CD8-positive, alpha-beta memory T cell (primary cell): ENCODE measurements at regions not wholly inside any gene's neighbourhood (a gene's known extent, or its start where the extent isn't known, plus 50 kb on each side); places are given as distances from the start of the nearest gene placed in this dataset.
"Not testable (repeated sequence)": the region's sequence is repeated elsewhere in the genome, so short reads cannot be mapped to it uniquely, and the experiment has no call there.

Experiments
- CTCF ChIA-PET: fragments of 350-600 bp; sonication (Branson Sonifier 250); formaldehyde crosslinking; loops from one replicate; lab custom pipeline; 2021; ENCODE audit warnings: antibody characterized with exemption; lab: Charles Lee
- POLR2A ChIA-PET: fragments of 350-600 bp; sonication (Branson Sonifier 250); formaldehyde crosslinking; loops from one replicate; lab custom pipeline; 2021; ENCODE audit warnings: antibody characterized with exemption; lab: Charles Lee
- DNase-seq, 5 donors: peaks; one replicate each; pipeline versions ENCODE4 v3.0.0 to v3.0.0-alpha.2; 2020 to 2022; ENCODE audit warnings: mixed read lengths in 1 of 5
- H3K27ac ChIP-seq: one replicate; pipeline ENCODE4 v1.7.0; 2013; ENCODE audit warnings: low read depth, mild to moderate bottlenecking, low read length, moderate library complexity
- H3K27me3 ChIP-seq: 2 replicates; pipeline ENCODE4 v1.7.0; 2013; ENCODE audit warnings: low read length, mild to moderate bottlenecking; ENCODE audit not compliant: insufficient read depth, poor library complexity, severe bottlenecking
- H3K36me3 ChIP-seq: 2 replicates; pipeline ENCODE4 v1.7.0; 2013; ENCODE audit warnings: mild to moderate bottlenecking, low read length, moderate library complexity; ENCODE audit not compliant: insufficient read depth
- H3K4me1 ChIP-seq: 2 replicates; pipeline ENCODE4 v1.7.0; 2013; ENCODE audit warnings: mild to moderate bottlenecking, low read length, moderate library complexity; ENCODE audit not compliant: insufficient read depth
- H3K4me3 ChIP-seq: 2 replicates; pipeline ENCODE4 v1.7.0; 2013; ENCODE audit warnings: mild to moderate bottlenecking, low read length
- H3K9me3 ChIP-seq: 2 replicates; pipeline ENCODE4 v1.7.0; 2013; ENCODE audit warnings: mild to moderate bottlenecking, low read length
- H3K27ac Mint-ChIP-seq, 8 donors: one replicate each; pipeline ENCODE4 v1.8.0; 2020 to 2021; ENCODE audit warnings: mixed read lengths in 8 of 8, mild to moderate bottlenecking in 6 of 8, inconsistent platforms in 3 of 8, moderate library complexity in 3 of 8
- H3K27me3 Mint-ChIP-seq, 2 donors: one replicate each; pipeline ENCODE4 v1.8.0; 2020 to 2021; ENCODE audit warnings: mixed read lengths in 2 of 2, mild to moderate bottlenecking in 1 of 2, moderate library complexity in 1 of 2
- H3K36me3 Mint-ChIP-seq, 3 donors: one replicate each; pipeline ENCODE4 v1.8.0; 2020 to 2021; ENCODE audit warnings: mixed read lengths in 3 of 3, inconsistent platforms in 1 of 3, mild to moderate bottlenecking in 1 of 3
- H3K4me1 Mint-ChIP-seq, 3 donors: one replicate each; pipeline ENCODE4 v1.8.0; 2020 to 2021; ENCODE audit warnings: mixed read lengths in 3 of 3, inconsistent platforms in 1 of 3, mild to moderate bottlenecking in 1 of 3
- H3K4me3 Mint-ChIP-seq, 7 donors: one replicate each; pipeline ENCODE4 v1.8.0; 2020 to 2021; ENCODE audit warnings: mixed read lengths in 7 of 7, mild to moderate bottlenecking in 6 of 7, moderate library complexity in 4 of 7, inconsistent platforms in 2 of 7
- H3K9me3 Mint-ChIP-seq, 5 donors: one replicate each; pipeline ENCODE4 v1.8.0; 2020 to 2022; ENCODE audit warnings: mixed read lengths in 5 of 5, mild to moderate bottlenecking in 3 of 5, moderate library complexity in 2 of 5, inconsistent platforms in 1 of 5

DNA sequence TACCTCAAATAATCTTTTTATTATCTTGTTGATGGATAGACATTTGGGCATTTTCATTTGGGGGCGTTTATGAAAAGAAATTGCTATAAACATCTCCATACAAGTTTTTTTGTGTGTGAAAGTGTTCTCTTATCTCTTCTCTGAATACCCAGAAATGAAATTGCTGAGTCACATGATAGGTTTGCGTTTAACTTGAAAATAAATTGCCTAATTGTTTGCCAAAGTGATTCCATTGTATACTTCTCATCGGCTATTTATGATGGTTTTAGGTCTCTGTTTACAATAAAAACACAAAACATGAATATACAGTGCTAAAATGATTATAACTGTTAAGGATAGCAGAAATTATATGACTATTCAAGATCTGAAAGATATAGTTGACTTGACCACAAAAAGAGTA lies 361.7 kb downstream of the TAF11L14 start:
- no peaks in the 10 kb centered on the region for H3K36me3 Mint-ChIP-seq
- CTCF ChIA-PET: no interaction called here
- no peak overlapping the region for H3K4me3 Mint-ChIP-seq
- Histone ChIP-seq H3K4me1 (no peaks in the 10 kb centered on the region), H3K27ac (no peak overlapping the region), H3K4me3 (no peak overlapping the region), H3K36me3 (no peaks in the 10 kb centered on the region), H3K27me3 (no peaks in the 10 kb centered on the region), H3K9me3 (no peaks in the 10 kb centered on the region)
- DNase-seq: no peak
- H3K27me3 Mint-ChIP-seq: no peaks in the 10 kb centered on the region
- H3K9me3 Mint-ChIP-seq: peaks cover 4 to 27% (median 6%) of the 10 kb centered on the region in 5 donors
- H3K4me1 Mint-ChIP-seq: no peaks in the 10 kb centered on the region
- H3K27ac Mint-ChIP-seq: no peak overlapping the region
- POLR2A ChIA-PET: no interaction called here

DNA sequence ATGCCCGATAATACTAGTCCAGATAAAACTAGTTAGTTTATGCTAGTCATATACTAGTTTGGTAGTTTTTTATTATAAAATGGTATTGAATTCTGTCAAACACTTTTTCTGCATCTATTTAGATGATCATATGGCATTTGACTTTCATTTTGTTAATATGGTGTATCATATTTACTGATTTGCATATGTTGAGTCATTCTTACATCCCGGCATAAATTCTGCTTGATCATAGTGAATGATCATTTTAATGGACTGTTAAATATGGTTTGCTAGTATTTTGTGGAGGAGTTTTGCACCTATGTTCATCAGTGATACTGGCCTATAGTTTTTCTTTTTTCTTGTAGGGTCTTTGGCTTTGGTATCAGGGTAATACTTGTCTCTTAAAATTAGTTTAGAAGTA lies 365.6 kb downstream of the TAF11L14 start:
- no peaks in the 10 kb centered on the region for H3K4me1 Mint-ChIP-seq
- H3K36me3 Mint-ChIP-seq: no peaks in the 10 kb centered on the region
- H3K4me3 Mint-ChIP-seq: no peak overlapping the region
- H3K9me3 Mint-ChIP-seq: peaks cover 3 to 35% (median 10%) of the 10 kb centered on the region in 5 donors
- Histone ChIP-seq H3K9me3 (no peaks in the 10 kb centered on the region), H3K27me3 (no peaks in the 10 kb centered on the region), H3K4me3 (no peak overlapping the region), H3K36me3 (no peaks in the 10 kb centered on the region), H3K4me1 (no peaks in the 10 kb centered on the region), H3K27ac (no peak overlapping the region)
- ChIA-PET POLR2A (no interaction called here), CTCF (no interaction called here)
- DNase-seq: no peak
- no peak overlapping the region for H3K27ac Mint-ChIP-seq
- no peaks in the 10 kb centered on the region for H3K27me3 Mint-ChIP-seq

DNA sequence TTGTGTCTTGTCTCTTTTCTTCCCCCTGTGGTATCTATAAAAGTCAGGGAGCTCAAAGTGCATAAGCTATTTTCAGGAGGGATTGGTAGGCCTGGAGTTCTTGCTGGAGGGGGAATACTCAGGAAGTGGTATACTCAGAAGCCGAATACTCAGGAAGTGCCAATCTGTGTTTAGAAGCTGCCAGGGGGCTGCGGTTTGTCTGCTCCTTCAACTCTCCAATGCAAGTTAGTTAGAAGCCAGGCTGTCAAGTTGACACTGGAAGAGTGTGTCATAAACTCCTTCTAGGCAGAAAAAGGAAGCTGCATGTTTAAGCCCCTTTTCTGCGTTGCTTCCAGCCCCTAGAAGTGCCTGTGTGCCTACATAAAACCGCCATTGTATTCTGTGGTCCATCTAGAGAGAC lies 366.5 kb downstream of the TAF11L14 start:
- Mint-ChIP-seq H3K36me3 (no peaks in the 10 kb centered on the region), H3K27ac (no peak overlapping the region), H3K4me3 (no peak overlapping the region), H3K27me3 (no peaks in the 10 kb centered on the region), H3K4me1 (no peaks in the 10 kb centered on the region), H3K9me3 (peaks cover 6 to 35% (median 15%) of the 10 kb centered on the region in 5 donors)
- ChIA-PET CTCF (no interaction called here), POLR2A (no interaction called here)
- Histone ChIP-seq H3K36me3 (no peaks in the 10 kb centered on the region), H3K4me3 (no peak overlapping the region), H3K4me1 (no peaks in the 10 kb centered on the region), H3K9me3 (no peaks in the 10 kb centered on the region), H3K27me3 (no peaks in the 10 kb centered on the region), H3K27ac (no peak overlapping the region)
- no peak for DNase-seq

DNA sequence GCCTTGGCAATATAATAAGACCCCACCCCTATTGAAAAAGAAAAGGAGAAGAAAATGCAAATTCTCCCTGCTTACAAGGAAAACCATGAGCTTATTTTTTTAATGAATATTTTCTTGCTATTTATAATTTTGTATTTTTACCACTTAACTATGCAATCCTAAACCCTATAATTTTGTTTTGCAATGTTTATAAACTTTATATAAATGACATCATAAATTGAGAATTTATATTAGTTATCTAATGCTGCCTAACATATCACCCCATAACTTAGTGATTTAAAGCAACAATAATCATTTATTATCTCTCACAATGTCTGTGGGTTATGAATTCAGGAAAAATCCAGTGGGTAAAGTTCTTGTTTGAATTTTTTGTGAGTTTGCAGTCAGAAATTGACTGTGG lies 369.1 kb downstream of the TAF11L14 start:
- Mint-ChIP-seq H3K4me1 (no peaks in the 10 kb centered on the region), H3K27ac (no peak overlapping the region), H3K36me3 (no peaks in the 10 kb centered on the region), H3K9me3 (peaks cover 8 to 38% (median 15%) of the 10 kb centered on the region in 5 donors), H3K4me3 (no peak overlapping the region), H3K27me3 (no peaks in the 10 kb centered on the region)
- POLR2A ChIA-PET: no interaction called here
- no peak for DNase-seq
- Histone ChIP-seq H3K27ac (no peak overlapping the region), H3K36me3 (no peaks in the 10 kb centered on the region), H3K27me3 (no peaks in the 10 kb centered on the region), H3K4me3 (no peak overlapping the region), H3K9me3 (no peaks in the 10 kb centered on the region), H3K4me1 (no peaks in the 10 kb centered on the region)
- CTCF ChIA-PET: no interaction called here

DNA sequence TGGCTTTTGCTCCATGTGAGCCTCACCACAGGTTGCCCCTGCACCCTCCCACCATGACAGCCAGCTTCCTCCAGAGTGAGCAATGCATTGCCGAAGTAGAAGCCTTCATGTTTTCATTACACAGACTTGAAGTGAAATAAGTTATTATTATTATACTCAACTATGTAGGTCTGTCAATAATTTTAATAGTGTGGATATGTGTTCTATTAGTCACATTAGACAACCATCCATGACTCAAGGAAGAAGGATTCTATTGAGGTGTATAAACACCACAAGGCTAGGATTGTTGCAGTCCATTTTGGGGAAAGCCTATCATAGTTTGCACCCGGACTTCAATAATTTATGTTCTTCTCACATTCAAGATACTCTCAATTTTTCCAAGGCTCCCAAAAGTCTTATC lies 369.5 kb downstream of the TAF11L14 start:
- Histone ChIP-seq H3K36me3 (no peaks in the 10 kb centered on the region), H3K27me3 (no peaks in the 10 kb centered on the region), H3K4me3 (no peak overlapping the region), H3K27ac (no peak overlapping the region), H3K4me1 (no peaks in the 10 kb centered on the region), H3K9me3 (no peaks in the 10 kb centered on the region)
- Mint-ChIP-seq H3K4me1 (no peaks in the 10 kb centered on the region), H3K9me3 (peaks cover 6 to 36% (median 15%) of the 10 kb centered on the region in 5 donors), H3K27me3 (no peaks in the 10 kb centered on the region), H3K27ac (no peak overlapping the region), H3K4me3 (no peak overlapping the region), H3K36me3 (no peaks in the 10 kb centered on the region)
- no peak for DNase-seq
- POLR2A ChIA-PET: no interaction called here
- CTCF ChIA-PET: no interaction called here

DNA sequence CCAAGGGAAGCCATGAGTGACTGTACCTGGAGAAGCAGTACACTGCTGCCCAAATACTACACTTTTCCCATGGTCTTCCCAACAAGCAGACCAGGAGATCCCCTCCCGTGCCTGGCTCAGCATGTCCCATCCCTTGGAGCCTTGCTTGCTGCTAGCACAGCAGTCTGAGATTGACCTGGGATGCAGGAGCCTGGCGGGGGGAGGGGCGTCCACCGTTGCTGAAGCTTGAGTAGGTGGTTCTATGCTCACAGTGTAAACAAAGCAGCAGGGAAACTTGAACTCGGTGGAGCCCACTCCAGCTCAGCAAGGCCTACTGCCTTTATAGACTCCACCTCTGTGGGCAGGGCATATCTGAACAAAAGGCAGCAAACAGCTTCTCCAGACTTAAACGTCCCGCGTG lies 372.0 kb downstream of the TAF11L14 start:
- peaks cover 2 to 31% (median 15%) of the 10 kb centered on the region in 5 donors for H3K9me3 Mint-ChIP-seq
- H3K4me3 Mint-ChIP-seq, H3K27me3 ChIP-seq, DNase-seq, H3K27ac ChIP-seq, H3K27me3 Mint-ChIP-seq, H3K27ac Mint-ChIP-seq, H3K36me3 ChIP-seq, H3K4me1 Mint-ChIP-seq, POLR2A ChIA-PET, H3K9me3 ChIP-seq, H3K4me1 ChIP-seq, H3K4me3 ChIP-seq, H3K36me3 Mint-ChIP-seq, CTCF ChIA-PET: not testable (repeated sequence)

DNA sequence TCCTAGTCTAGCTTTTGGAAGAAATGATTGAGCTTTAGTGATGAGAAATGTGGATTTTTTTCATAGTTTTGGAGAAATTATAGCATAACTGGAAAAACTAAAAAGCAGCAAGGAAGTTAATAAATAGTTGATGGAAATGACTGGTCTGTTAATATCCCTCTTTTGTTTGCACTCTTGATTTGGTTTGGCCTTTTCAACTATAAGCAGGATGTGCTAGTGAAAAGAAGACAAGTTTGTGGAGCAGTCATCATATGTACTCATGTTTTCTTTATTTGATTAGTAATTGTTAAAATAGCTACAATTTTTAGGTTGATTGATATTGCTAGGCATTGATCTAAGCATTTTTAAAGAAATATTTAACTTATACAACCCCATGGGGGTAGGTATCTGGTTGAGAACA lies 374.7 kb downstream of the TAF11L14 start:
- POLR2A ChIA-PET: no interaction called here
- no peak overlapping the region for H3K27ac Mint-ChIP-seq

DNA sequence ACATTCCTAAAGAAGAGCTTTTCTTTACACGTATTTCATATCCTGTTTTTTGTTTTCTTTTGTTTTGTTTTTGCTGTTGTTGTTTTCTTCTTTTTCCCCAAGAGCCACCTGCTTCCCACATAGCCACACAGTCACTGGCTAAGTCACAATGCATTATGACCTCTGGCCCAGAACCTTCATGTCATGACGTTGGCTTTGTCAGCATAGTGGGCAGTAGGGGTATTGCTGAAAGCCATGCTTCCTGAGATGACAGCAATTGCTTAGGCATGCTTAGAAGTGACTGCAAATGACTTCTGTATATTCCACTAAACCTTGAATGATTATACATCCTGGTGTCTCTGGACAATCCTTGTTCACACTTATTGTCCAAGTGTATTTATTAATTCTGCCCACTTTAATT lies 375.8 kb downstream of the TAF11L14 start:
- Mint-ChIP-seq H3K4me1 (no peaks in the 10 kb centered on the region), H3K36me3 (no peaks in the 10 kb centered on the region), H3K27me3 (no peaks in the 10 kb centered on the region), H3K9me3 (peaks cover 2 to 26% (median 9%) of the 10 kb centered on the region in 5 donors), H3K4me3 (no peak overlapping the region), H3K27ac (no peak overlapping the region)
- H3K27ac ChIP-seq: no peak overlapping the region
- no peaks in the 10 kb centered on the region for H3K9me3 ChIP-seq
- H3K4me3 ChIP-seq: no peak overlapping the region
- POLR2A ChIA-PET: no interaction called here
- H3K27me3 ChIP-seq: no peaks in the 10 kb centered on the region
- no peaks in the 10 kb centered on the region for H3K36me3 ChIP-seq
- no peak for DNase-seq
- CTCF ChIA-PET: no interaction called here
- no peaks in the 10 kb centered on the region for H3K4me1 ChIP-seq

More for the DNA sequence above, 374.7 kb downstream of the TAF11L14 start:
- no peak for DNase-seq
- H3K9me3 Mint-ChIP-seq: peaks cover 2 to 34% (median 10%) of the 10 kb centered on the region in 5 donors
- H3K27ac ChIP-seq: no peak overlapping the region
- no peak overlapping the region for H3K4me3 Mint-ChIP-seq
- no peaks in the 10 kb centered on the region for H3K4me1 ChIP-seq
- no peaks in the 10 kb centered on the region for H3K27me3 Mint-ChIP-seq
- H3K9me3 ChIP-seq: no peaks in the 10 kb centered on the region
- no peak overlapping the region for H3K4me3 ChIP-seq
- H3K36me3 Mint-ChIP-seq: no peaks in the 10 kb centered on the region
- CTCF ChIA-PET: no interaction called here
- no peaks in the 10 kb centered on the region for H3K27me3 ChIP-seq
- H3K4me1 Mint-ChIP-seq: no peaks in the 10 kb centered on the region
- H3K36me3 ChIP-seq: no peaks in the 10 kb centered on the region

DNA sequence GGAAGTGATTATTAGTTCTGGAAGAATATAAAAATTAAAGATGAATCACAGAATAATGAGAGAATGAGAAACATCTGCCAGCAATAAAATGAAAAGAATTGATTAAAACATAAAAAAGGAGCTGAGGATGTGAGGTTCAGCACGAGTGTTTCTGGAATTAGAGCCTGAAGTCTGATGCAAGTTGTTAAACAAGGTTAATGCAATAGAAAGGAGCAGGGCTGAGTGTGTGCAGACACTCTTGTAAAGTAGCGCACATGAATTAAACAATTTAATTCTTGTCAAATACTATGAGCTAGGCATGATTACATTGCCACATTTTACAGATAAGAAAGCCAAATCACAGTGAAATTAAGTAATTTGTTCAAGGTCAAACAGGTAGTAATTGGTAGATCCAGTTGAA lies 384.2 kb downstream of the TAF11L14 start:
- DNase-seq: no peak
- no peaks in the 10 kb centered on the region for H3K27me3 ChIP-seq
- POLR2A ChIA-PET: no interaction called here
- H3K36me3 ChIP-seq: no peaks in the 10 kb centered on the region
- no peaks in the 10 kb centered on the region for H3K4me1 ChIP-seq
- Mint-ChIP-seq H3K36me3 (no peaks in the 10 kb centered on the region), H3K27ac (no peak overlapping the region), H3K4me3 (no peak overlapping the region), H3K27me3 (no peaks in the 10 kb centered on the region), H3K4me1 (no peaks in the 10 kb centered on the region), H3K9me3 (peaks cover 7 to 33% (median 12%) of the 10 kb centered on the region in 5 donors)
- no peak overlapping the region for H3K27ac ChIP-seq
- CTCF ChIA-PET: no interaction called here
- H3K9me3 ChIP-seq: no peaks in the 10 kb centered on the region
- no peak overlapping the region for H3K4me3 ChIP-seq
